ENCODE measurements at regions not wholly inside any gene's neighbourhood (a gene's known extent, or its start where the extent isn't known, plus 50 kb on each side); places are given as distances from the start of the nearest gene placed in this dataset.

DNA sequence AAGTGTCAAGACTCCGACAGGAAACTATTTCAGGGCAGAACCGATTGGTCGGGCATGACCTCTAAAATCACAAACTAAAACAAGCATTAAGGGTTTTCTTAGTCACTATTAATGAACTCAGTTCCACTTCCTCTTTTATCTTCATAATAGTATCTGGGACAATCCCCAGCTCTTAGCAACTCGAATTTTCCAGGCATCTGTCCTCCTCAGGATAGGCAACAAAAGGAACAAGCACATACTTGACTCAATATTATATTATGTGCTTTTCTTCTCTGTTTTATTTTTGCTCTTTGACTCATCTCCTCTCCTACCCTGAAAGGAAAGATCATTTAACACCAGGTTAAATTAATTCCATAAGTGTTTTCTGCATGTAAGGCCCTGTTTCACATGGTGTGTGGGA is 638.3 kb upstream of the TBX3 start:
- Histone ChIP-seq H3K4me3 (replicated peaks in 1 of 3; ENCODE audit: insufficient read depth in 1 of 3, low read depth in 1 of 3, low read length in 3 of 3) (no peak overlapping the region), H3K9me3 (replicated peaks; ENCODE audit: control insufficient read depth, insufficient read depth, low read length) (no peaks in the 10 kb centered on the region), H3K27me3 (ENCODE audit: control insufficient read depth in 2 of 2, insufficient read depth in 2 of 2, low read length in 2 of 2) (no peaks in the 10 kb centered on the region), H3K27ac (ENCODE audit: insufficient read depth, low read depth, low read length) (no peak overlapping the region), H3K36me3 (ENCODE audit: control insufficient read depth in 2 of 2, extremely low read depth in 1 of 2, insufficient read depth in 2 of 2, low read length in 2 of 2) (no peaks in the 10 kb centered on the region), H3K4me1 (ENCODE audit: control insufficient read depth, extremely low read depth, insufficient read depth, low read length) (no peaks in the 10 kb centered on the region), H4K20me1 (replicated peaks; ENCODE audit: control insufficient read depth, extremely low read depth, insufficient read depth, low read length) (no peaks in the 10 kb centered on the region), H3K4me2 (ENCODE audit: insufficient read depth, low read length) (no peak overlapping the region), H2AFZ (ENCODE audit: low read depth, low read length) (no peak overlapping the region), H3K79me2 (ENCODE audit: control insufficient read depth, insufficient read depth, low read length) (no peaks in the 10 kb centered on the region), H3K9me1 (replicated peaks; ENCODE audit: control insufficient read depth, extremely low read depth, insufficient read depth, low read length) (no peaks in the 10 kb centered on the region), H3K9ac (replicated peaks; ENCODE audit: extremely low read depth, insufficient read depth, low read length) (no peak overlapping the region)
- intact Hi-C loops (cut with micrococcal nuclease) (no loop called here), dilution Hi-C loops (cut with MboI; ENCODE audit: extremely low pct_ligation_motif_present, low sequenced_read_pairs) (no loop called here)
- no peak for DNase-seq (ENCODE audit: low read depth, low spot score)
- no TSS peak for BruUV-seq (replicated peaks)
- FAIRE-seq, result no peak
- POLR2A ChIA-PET, result no interaction called here
- TF ChIP-seq, protein P1, sequence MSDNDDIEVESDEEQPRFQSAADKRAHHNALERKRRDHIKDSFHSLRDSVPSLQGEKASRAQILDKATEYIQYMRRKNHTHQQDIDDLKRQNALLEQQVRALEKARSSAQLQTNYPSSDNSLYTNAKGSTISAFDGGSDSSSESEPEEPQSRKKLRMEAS (IDR thresholded peaks at IDR 0.05; ENCODE audit: insufficient read depth, insufficient read length), result no peak
- TF ChIP-seq GATA2 (IDR thresholded peaks at IDR 0.05; ENCODE audit: insufficient read depth, insufficient read length, low read depth, low read length), result no peak
- no peak for TF ChIP-seq POLR2A (IDR thresholded peaks at IDR 0.05; ENCODE audit: low read depth, low read length)
- TF ChIP-seq MYC (IDR thresholded peaks at IDR 0.05; ENCODE audit: low read depth, low read length), result no peak
- no peak for TF ChIP-seq FOS (IDR thresholded peaks at IDR 0.05; ENCODE audit: borderline replicate concordance, insufficient read depth, low read length)
- TF ChIP-seq POLR2AphosphoS5 (IDR thresholded peaks at IDR 0.05; ENCODE audit: insufficient read depth, low read depth, low read length), result no peak
- TF ChIP-seq, protein P2, sequence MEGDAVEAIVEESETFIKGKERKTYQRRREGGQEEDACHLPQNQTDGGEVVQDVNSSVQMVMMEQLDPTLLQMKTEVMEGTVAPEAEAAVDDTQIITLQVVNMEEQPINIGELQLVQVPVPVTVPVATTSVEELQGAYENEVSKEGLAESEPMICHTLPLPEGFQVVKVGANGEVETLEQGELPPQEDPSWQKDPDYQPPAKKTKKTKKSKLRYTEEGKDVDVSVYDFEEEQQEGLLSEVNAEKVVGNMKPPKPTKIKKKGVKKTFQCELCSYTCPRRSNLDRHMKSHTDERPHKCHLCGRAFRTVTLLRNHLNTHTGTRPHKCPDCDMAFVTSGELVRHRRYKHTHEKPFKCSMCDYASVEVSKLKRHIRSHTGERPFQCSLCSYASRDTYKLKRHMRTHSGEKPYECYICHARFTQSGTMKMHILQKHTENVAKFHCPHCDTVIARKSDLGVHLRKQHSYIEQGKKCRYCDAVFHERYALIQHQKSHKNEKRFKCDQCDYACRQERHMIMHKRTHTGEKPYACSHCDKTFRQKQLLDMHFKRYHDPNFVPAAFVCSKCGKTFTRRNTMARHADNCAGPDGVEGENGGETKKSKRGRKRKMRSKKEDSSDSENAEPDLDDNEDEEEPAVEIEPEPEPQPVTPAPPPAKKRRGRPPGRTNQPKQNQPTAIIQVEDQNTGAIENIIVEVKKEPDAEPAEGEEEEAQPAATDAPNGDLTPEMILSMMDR (IDR thresholded peaks at IDR 0.05; ENCODE audit: extremely low read depth in 1 of 2, insufficient read depth in 1 of 2, low read depth in 1 of 2, low read length in 2 of 2), result no peak
- TF ChIP-seq EZH2 (IDR thresholded peaks at IDR 0.05; ENCODE audit: borderline replicate concordance, low read depth, low read length, severe bottlenecking), result no peak
- TF ChIP-seq JUN (IDR thresholded peaks at IDR 0.05; ENCODE audit: borderline replicate concordance, insufficient read depth, insufficient read length, low read depth), result no peak
- CTCF ChIA-PET, result no interaction called here

Data from endothelial cell of umbilical vein (primary cell).